ENCODE measurements at regions not wholly inside any gene's neighbourhood (a gene's known extent, or its start where the extent isn't known, plus 50 kb on each side); places are given as distances from the start of the nearest gene placed in this dataset.

- no peak for DNase-seq (ENCODE audit: low read depth in 2 of 2)
Measured at GRCh38 chr4:111855308-111855707, 289.9 kb upstream of the FAM241A start.

- DNase-seq (ENCODE audit: low read depth in 2 of 2) = no peak
Measured at GRCh38 chr4:111864066-111864465, 281.2 kb upstream of the FAM241A start.

GRCh38 chr4:111869339-111869738 is 275.9 kb upstream of the FAM241A start:
- no peak for DNase-seq (ENCODE audit: low read depth in 2 of 2)

GRCh38 chr4:111871802-111872201 is 273.5 kb upstream of the FAM241A start:
- no peak for DNase-seq (ENCODE audit: low read depth in 2 of 2)

- DNase-seq (ENCODE audit: low read depth in 2 of 2) = no peak
Measured at GRCh38 chr4:111873801-111874200, 271.5 kb upstream of the FAM241A start.

- no peak for DNase-seq (ENCODE audit: low read depth in 2 of 2)
Measured at GRCh38 chr4:111879539-111879938, 265.7 kb upstream of the FAM241A start.

GRCh38 chr4:111880116-111880515 is 265.1 kb upstream of the FAM241A start:
- no peak for DNase-seq (ENCODE audit: low read depth in 2 of 2)

- DNase-seq (ENCODE audit: low read depth in 2 of 2) = no peak
Measured at GRCh38 chr4:111883557-111883999, 261.7 kb upstream of the FAM241A start.

- DNase-seq (ENCODE audit: low read depth in 2 of 2) = no peak
Measured at GRCh38 chr4:111890412-111890811, 254.8 kb upstream of the FAM241A start.

GRCh38 chr4:111905511-111905910 is 239.7 kb upstream of the FAM241A start:
- DNase-seq (ENCODE audit: low read depth in 2 of 2) = no peak

- DNase-seq (ENCODE audit: low read depth in 2 of 2) = no peak
Measured at GRCh38 chr4:111919639-111920038, 225.6 kb upstream of the FAM241A start.

GRCh38 chr4:111921714-111922113 is 223.5 kb upstream of the FAM241A start:
- DNase-seq (ENCODE audit: low read depth in 2 of 2) = no peak

GRCh38 chr4:111923786-111924185 is 221.5 kb upstream of the FAM241A start:
- DNase-seq (ENCODE audit: low read depth in 2 of 2) = no peak

- no peak for DNase-seq (ENCODE audit: low read depth in 2 of 2)
Measured at GRCh38 chr4:111924696-111925095, 220.6 kb upstream of the FAM241A start.

GRCh38 chr4:111930659-111931058 is 214.6 kb upstream of the FAM241A start:
- no peak for DNase-seq (ENCODE audit: low read depth in 2 of 2)

- no peak for DNase-seq (ENCODE audit: low read depth in 2 of 2)
Measured at GRCh38 chr4:111933703-111934102, 211.6 kb upstream of the FAM241A start.

GRCh38 chr4:111934314-111934713 is 210.9 kb upstream of the FAM241A start:
- DNase-seq (ENCODE audit: low read depth in 2 of 2) = no peak

GRCh38 chr4:111937368-111937767 is 207.9 kb upstream of the FAM241A start:
- DNase-seq (ENCODE audit: low read depth in 2 of 2) = no peak

GRCh38 chr4:111941957-111942356 is 203.3 kb upstream of the FAM241A start:
- no peak for DNase-seq (ENCODE audit: low read depth in 2 of 2)

GRCh38 chr4:111943796-111944203 is 201.5 kb upstream of the FAM241A start:
- DNase-seq (ENCODE audit: low read depth in 2 of 2) = no peak

- DNase-seq (ENCODE audit: low read depth in 2 of 2) = no peak
Measured at GRCh38 chr4:111945014-111945413, 200.2 kb upstream of the FAM241A start.

- no peak for DNase-seq (ENCODE audit: low read depth in 2 of 2)
Measured at GRCh38 chr4:111946800-111947199, 198.5 kb upstream of the FAM241A start.

- DNase-seq (ENCODE audit: low read depth in 2 of 2) = no peak
Measured at GRCh38 chr4:111952688-111953087, 192.6 kb upstream of the FAM241A start.

- no peak for DNase-seq (ENCODE audit: low read depth in 2 of 2)
Measured at GRCh38 chr4:111954550-111954949, 190.7 kb upstream of the FAM241A start.

- DNase-seq (ENCODE audit: low read depth in 2 of 2) = no peak
Measured at GRCh38 chr4:111955001-111955400, 190.3 kb upstream of the FAM241A start.

All from activated CD8-positive, alpha-beta memory T cell treated with anti-CD3 and anti-CD28 coated beads for 4 hours (primary cell).